SK-N-SH (cell line): ENCODE measurements at regions not wholly inside any gene's neighbourhood (a gene's known extent, or its start where the extent isn't known, plus 50 kb on each side); places are given as distances from the start of the nearest gene placed in this dataset.

Experiments used
- CTCF ChIA-PET: fragments of 300-600, 350-600 bp; formaldehyde crosslinking; extraction: SDS; loops from one replicate; lab custom pipeline; 2021; lab: Yijun Ruan, JAX
- POLR2A ChIA-PET: fragments of 350-600 bp; sonication (Branson Sonifier 250); formaldehyde crosslinking; extraction: SDS; loops from one replicate; lab custom pipeline; 2020; ENCODE audit warnings: antibody characterized with exemption, inconsistent platforms; lab: Yijun Ruan, JAX
- DNase-seq: peaks from one replicate; pipeline ENCODE4 v3.0.0; 2012
- H2AFZ ChIP-seq: fragments of 200-600 bp; sonication (generic); 2 replicates; pipeline ENCODE4 v1.8.1; 2016; ENCODE audit warnings: antibody characterized with exemption, mild to moderate bottlenecking, low read depth
- H3F3A ChIP-seq: fragments of 200-600 bp; sonication (generic); replicated peaks from 2 replicates; pipeline ENCODE3; 2016; ENCODE audit warnings: antibody characterized with exemption, mild to moderate bottlenecking; ENCODE audit not compliant: insufficient read depth
- H3K27ac ChIP-seq, 2 experiments: fragments of 200-500 bp in 1 of 2; fragments of 200-600 bp in 1 of 2; sonication (Bioruptor generic) in 1 of 2; sonication (generic), shearing (Covaris generic) in 1 of 2; 2 replicates each; pipeline versions ENCODE4 v1.5.1 to v1.6.1; 2014 to 2016; ENCODE audit warnings: low read depth in 2 of 2, inconsistent platforms in 1 of 2, low read length in 1 of 2, mild to moderate bottlenecking in 1 of 2, mixed read lengths in 1 of 2
- H3K27me3 ChIP-seq: fragments of 200-600 bp; sonication (generic), shearing (Covaris generic); 2 replicates; pipeline ENCODE4 v1.6.1; 2016; ENCODE audit warnings: mixed run types; ENCODE audit not compliant: insufficient read depth
- H3K36me3 ChIP-seq, 2 experiments: fragments of 200-500 bp in 1 of 2; fragments of 200-600 bp in 1 of 2; sonication (Bioruptor generic) in 1 of 2; sonication (generic) in 1 of 2; replicated peaks in 1 of 2; 2 replicates each; pipeline versions ENCODE3 to v1.5.1; 2014 to 2016; ENCODE audit warnings: low read length in 1 of 2, mild to moderate bottlenecking in 1 of 2; ENCODE audit not compliant: insufficient read depth in 2 of 2, control insufficient read depth in 1 of 2
- H3K4me1 ChIP-seq, 2 experiments: fragments of 200-500 bp in 1 of 2; fragments of 200-600 bp in 1 of 2; sonication (Bioruptor generic) in 1 of 2; sonication (generic), shearing (Covaris generic) in 1 of 2; 2 replicates each; pipeline versions ENCODE4 v1.5.1 to v1.6.1; 2014 to 2016; ENCODE audit warnings: low read depth in 1 of 2, low read length in 1 of 2, mixed run types in 1 of 2; ENCODE audit not compliant: insufficient read depth in 2 of 2, control insufficient read depth in 1 of 2
- H3K4me2 ChIP-seq: fragments of 200-600 bp; sonication (generic), shearing (Covaris generic); 2 replicates; pipeline ENCODE4 v1.6.1; 2017; ENCODE audit warnings: mixed run types
- H3K4me3 ChIP-seq, 2 experiments: fragments of 200-500 bp in 1 of 2; fragments of 200-600 bp in 1 of 2; sonication (Bioruptor generic) in 1 of 2; sonication (generic), shearing (Covaris generic) in 1 of 2; 2 replicates each; pipeline versions ENCODE4 v1.5.1 to v1.8.1; 2014 to 2016; ENCODE audit warnings: low read depth in 2 of 2, inconsistent platforms in 1 of 2, low read length in 1 of 2, mild to moderate bottlenecking in 1 of 2, mixed read lengths in 1 of 2, moderate library complexity in 1 of 2
- H3K79me2 ChIP-seq: fragments of 200-600 bp; sonication (generic); 2 replicates; pipeline ENCODE4 v1.8.1; 2017; ENCODE audit warnings: mild to moderate bottlenecking; ENCODE audit not compliant: insufficient read depth
- H3K9ac ChIP-seq: fragments of 200-600 bp; sonication (generic); 2 replicates; pipeline ENCODE4 v1.6.1; 2017; ENCODE audit warnings: mixed run types
- H3K9me2 ChIP-seq: fragments of 200-600 bp; sonication (generic); 2 replicates; pipeline ENCODE4 v1.6.1; 2017; ENCODE audit warnings: mixed run types
- H3K9me3 ChIP-seq: fragments of 200-600 bp; sonication (generic); 2 replicates; pipeline ENCODE4 v1.6.1; 2017; ENCODE audit warnings: mixed run types, mild to moderate bottlenecking, moderate library complexity
- H4K20me1 ChIP-seq: fragments of 200-600 bp; sonication (generic); 2 replicates; pipeline ENCODE4 v1.6.1; 2017; ENCODE audit warnings: mild to moderate bottlenecking, mixed run types; ENCODE audit not compliant: insufficient read depth
- CHD2 ChIP-seq: fragments of 150-350 bp; IDR thresholded peaks from 2 replicates; pipeline ENCODE4 v1.6.1; 2018; ENCODE audit warnings: low read length; ENCODE audit not compliant: partially characterized antibody
- FOSL2 ChIP-seq: IDR thresholded peaks from 2 replicates; pipeline ENCODE4 v1.4.0; 2012; ENCODE audit warnings: low read depth, mild to moderate bottlenecking, moderate library complexity, borderline replicate concordance
- FOXM1 ChIP-seq: IDR thresholded peaks from 2 replicates; pipeline ENCODE4 v1.4.0; 2012; ENCODE audit warnings: low read depth, mild to moderate bottlenecking
- GABPA ChIP-seq: IDR thresholded peaks from 2 replicates; pipeline ENCODE4 v1.4.0; 2012; ENCODE audit warnings: low read depth, mild to moderate bottlenecking
- GATA2 ChIP-seq: sonication (generic); formaldehyde crosslinking; IDR thresholded peaks from 2 replicates; pipeline ENCODE4 v1.5.0; 2020; ENCODE audit warnings: mild to moderate bottlenecking, missing genetic modification reagents
- IRF3 ChIP-seq: fragments of 150-350 bp; IDR thresholded peaks from 2 replicates; pipeline ENCODE4 v1.6.1; 2016; ENCODE audit warnings: mild to moderate bottlenecking, low read depth, low read length
- MAX ChIP-seq: IDR thresholded peaks from 2 replicates; pipeline ENCODE4 v1.4.0; 2012; ENCODE audit warnings: low read depth
- MEF2A ChIP-seq: IDR thresholded peaks from 2 replicates; pipeline ENCODE4 v1.4.0; 2012; ENCODE audit warnings: low read depth, borderline replicate concordance
- MXI1 ChIP-seq: IDR thresholded peaks from 2 replicates; pipeline ENCODE4 v1.6.1; 2012; ENCODE audit warnings: mild to moderate bottlenecking, low read depth, low read length, improper control_type of control experiment
- NRF1 ChIP-seq: IDR thresholded peaks from 2 replicates; pipeline ENCODE4 v1.6.1; 2012; ENCODE audit warnings: low read depth, mild to moderate bottlenecking, low read length
- POLR2AphosphoS5 ChIP-seq: IDR thresholded peaks from 2 replicates; pipeline ENCODE4 v1.6.1; 2012; ENCODE audit warnings: low read depth, low read length
- RAD21 ChIP-seq: IDR thresholded peaks from 2 replicates; pipeline ENCODE4 v1.6.1; 2012; ENCODE audit warnings: mild to moderate bottlenecking, low read length
- RCOR1 ChIP-seq: fragments of 150-350 bp; IDR thresholded peaks from 2 replicates; pipeline ENCODE4 v1.6.1; 2017; ENCODE audit warnings: antibody characterized with exemption, low read length
- SMC3 ChIP-seq: IDR thresholded peaks from 2 replicates; pipeline ENCODE4 v1.6.1; 2012; ENCODE audit warnings: low read depth, low read length, improper control_type of control experiment
- TAF1 ChIP-seq: IDR thresholded peaks from 2 replicates; pipeline ENCODE4 v1.6.1; 2012; ENCODE audit warnings: low read depth, mild to moderate bottlenecking, low read length, moderate library complexity, borderline replicate concordance
- TCF12 ChIP-seq: IDR thresholded peaks from 2 replicates; pipeline ENCODE4 v1.4.0; 2012
- USF1 ChIP-seq: IDR thresholded peaks from 2 replicates; pipeline ENCODE4 v1.4.0; 2012; ENCODE audit warnings: low read depth, borderline replicate concordance
- YY1 ChIP-seq: IDR thresholded peaks from 2 replicates; pipeline ENCODE4 v1.4.0; 2012; ENCODE audit warnings: low read depth, mild to moderate bottlenecking
- ZBTB33 ChIP-seq: IDR thresholded peaks from 2 replicates; pipeline ENCODE4 v1.4.0; 2012; ENCODE audit warnings: low read depth, borderline replicate concordance
- WGBS: methylation state at CpG from one replicate; pipeline ENCODE4 v1.1.6; 2017; ENCODE audit warnings: low lambda C conversion rate; 5-methylcytosine and 5-hydroxymethylcytosine counted together

GRCh38 chr21:38183961-38184360, 72.8 kb upstream of the KCNJ15 start:
- Histone ChIP-seq H4K20me1 (no peaks in the 10 kb centered on the region), H3K9me3 (peaks cover 11% of the 10 kb centered on the region; the same call in 1 of the 2 replicates), H3K9me2 (no peaks in the 10 kb centered on the region), H3K9ac (no peak overlapping the region), H3K4me3 (no peak overlapping the region), H3K4me2 (no peak overlapping the region), H3F3A (no peaks in the 10 kb centered on the region), H3K27me3 (no peaks in the 10 kb centered on the region), H2AFZ (no peak overlapping the region), H3K27ac (no peak overlapping the region), H3K79me2 (no peaks in the 10 kb centered on the region), H3K36me3 (no peaks in the 10 kb centered on the region), H3K4me1 (no peaks in the 10 kb centered on the region; a peak in 1 of 4 replicates)
- no peak for TF ChIP-seq CHD2
- no peak for TF ChIP-seq NRF1
- no peak for TF ChIP-seq POLR2AphosphoS5
- no peak for TF ChIP-seq GATA2 (CRISPR knock-in tag)
- no peak for TF ChIP-seq MXI1
- no peak for TF ChIP-seq MEF2A
- TF ChIP-seq SMC3: no peak
- TF ChIP-seq YY1: no peak
- no peak for TF ChIP-seq RCOR1
- no peak for DNase-seq
- ChIA-PET POLR2A (no interaction called here), CTCF (no interaction called here)
- 16% methylated on average over 1 of the region's 1 CpG for WGBS

- H3K4me2 ChIP-seq: no peak overlapping the region
- H3K9me2 ChIP-seq: no peaks in the 10 kb centered on the region
- TF ChIP-seq CHD2: no peak
- no peak for TF ChIP-seq POLR2AphosphoS5
- ChIA-PET CTCF (interaction anchor here (0.8 to 1.5 kb wide), 3 partner anchors 32 to 170 kb away, joined by 3 to 7 read pairs (median 4); no protein-coding TSS in a partner anchor), POLR2A (no interaction called here)
- H3K4me3 ChIP-seq: no peak overlapping the region
- no peak overlapping the region for H3K9ac ChIP-seq
- H3K27ac ChIP-seq: no peak overlapping the region
- H3K9me3 ChIP-seq: peaks cover 11% of the 10 kb centered on the region; the same call in 1 of the 2 replicates
- no peaks in the 10 kb centered on the region for H4K20me1 ChIP-seq
- no peaks in the 10 kb centered on the region for H3K36me3 ChIP-seq
- H3K27me3 ChIP-seq: no peaks in the 10 kb centered on the region
- no peaks in the 10 kb centered on the region for H3K4me1 ChIP-seq
- no peak for DNase-seq
- H3K79me2 ChIP-seq: no peaks in the 10 kb centered on the region
- no peaks in the 10 kb centered on the region for H3F3A ChIP-seq
- H2AFZ ChIP-seq: no peak overlapping the region
- WGBS: 17% methylated on average over 1 of the region's 1 CpG
These were observed 70.0 kb upstream of the KCNJ15 start for GRCh38 chr21:38186661-38187270.

GRCh38 chr21:38188037-38188436, 68.8 kb upstream of the KCNJ15 start:
- Histone ChIP-seq H3K79me2 (no peaks in the 10 kb centered on the region), H4K20me1 (no peaks in the 10 kb centered on the region), H2AFZ (no peak overlapping the region), H3K4me3 (no peak overlapping the region), H3F3A (no peaks in the 10 kb centered on the region), H3K4me2 (no peak overlapping the region), H3K4me1 (no peaks in the 10 kb centered on the region), H3K9ac (no peak overlapping the region), H3K27me3 (no peaks in the 10 kb centered on the region), H3K27ac (no peak overlapping the region), H3K36me3 (no peaks in the 10 kb centered on the region), H3K9me2 (no peaks in the 10 kb centered on the region), H3K9me3 (peaks cover 11% of the 10 kb centered on the region; the same call in 1 of the 2 replicates)
- WGBS: 18% methylated on average over 1 of the region's 1 CpG
- no peak for DNase-seq
- CTCF ChIA-PET: interaction anchor here (1.0 kb wide), 1 partner anchor 31 kb away, joined by 4 read pairs; no protein-coding TSS in a partner anchor
- POLR2A ChIA-PET: interaction anchor here (0.6 kb wide), 1 partner anchor 266 kb away, joined by 4 read pairs; no protein-coding TSS in a partner anchor
- TF ChIP-seq GABPA (no peak), ZBTB33 (no peak), RAD21 (no peak), MAX (no peak), USF1 (no peak), TCF12 (no peak), FOSL2 (no peak), POLR2AphosphoS5 (no peak), TAF1 (no peak), FOXM1 (no peak), IRF3 (no peak), NRF1 (no peak)
